Omental fat pad (tissue), 3 donors: ENCODE measurements at regions not wholly inside any gene's neighbourhood (a gene's known extent, or its start where the extent isn't known, plus 50 kb on each side); places are given as distances from the start of the nearest gene placed in this dataset.

Experiments
- ATAC-seq: fragments of 150-250 bp; one replicate; pipeline ENCODE4 v1.9.1; 2016; ENCODE audit warnings: mild to moderate bottlenecking, moderate library complexity; ENCODE audit not compliant: low FRiP score
- DNase-seq: peaks from one replicate; pipeline ENCODE4 v3.0.0-alpha.2; 2019; ENCODE audit warnings: low spot score
- TF ChIP-seq, protein P1 (sequence below), 3 donors: fragments of 450-650 bp; IDR thresholded peaks; one replicate each; pipeline ENCODE4 v1.5.1; 2016 to 2017; ENCODE audit warnings: antibody characterized with exemption in 3 of 3, mild to moderate bottlenecking in 3 of 3, moderate library complexity in 2 of 3

DNA sequence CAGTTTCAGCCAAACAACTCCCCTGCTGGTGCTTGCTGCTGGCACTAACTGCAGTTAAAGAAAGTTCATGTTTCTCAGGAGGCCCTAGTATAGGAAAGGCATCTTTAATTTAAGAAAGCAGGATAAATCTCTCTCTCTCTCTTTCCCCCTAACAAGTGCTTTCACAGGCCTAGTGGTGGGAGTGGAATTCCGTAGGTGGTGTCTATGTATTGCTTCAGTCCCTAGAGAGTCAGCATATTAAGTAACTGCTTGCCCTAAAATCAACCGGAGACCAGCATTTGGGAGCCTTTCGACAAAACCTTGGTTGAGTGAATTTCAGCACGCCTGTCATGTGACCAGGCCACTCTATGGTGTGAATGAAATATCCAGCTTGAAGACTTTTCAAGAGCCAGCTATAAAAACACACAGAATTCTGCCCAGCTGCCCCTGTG, 169.2 kb upstream of the TGFBR2 start:
- TF ChIP-seq, protein P1, sequence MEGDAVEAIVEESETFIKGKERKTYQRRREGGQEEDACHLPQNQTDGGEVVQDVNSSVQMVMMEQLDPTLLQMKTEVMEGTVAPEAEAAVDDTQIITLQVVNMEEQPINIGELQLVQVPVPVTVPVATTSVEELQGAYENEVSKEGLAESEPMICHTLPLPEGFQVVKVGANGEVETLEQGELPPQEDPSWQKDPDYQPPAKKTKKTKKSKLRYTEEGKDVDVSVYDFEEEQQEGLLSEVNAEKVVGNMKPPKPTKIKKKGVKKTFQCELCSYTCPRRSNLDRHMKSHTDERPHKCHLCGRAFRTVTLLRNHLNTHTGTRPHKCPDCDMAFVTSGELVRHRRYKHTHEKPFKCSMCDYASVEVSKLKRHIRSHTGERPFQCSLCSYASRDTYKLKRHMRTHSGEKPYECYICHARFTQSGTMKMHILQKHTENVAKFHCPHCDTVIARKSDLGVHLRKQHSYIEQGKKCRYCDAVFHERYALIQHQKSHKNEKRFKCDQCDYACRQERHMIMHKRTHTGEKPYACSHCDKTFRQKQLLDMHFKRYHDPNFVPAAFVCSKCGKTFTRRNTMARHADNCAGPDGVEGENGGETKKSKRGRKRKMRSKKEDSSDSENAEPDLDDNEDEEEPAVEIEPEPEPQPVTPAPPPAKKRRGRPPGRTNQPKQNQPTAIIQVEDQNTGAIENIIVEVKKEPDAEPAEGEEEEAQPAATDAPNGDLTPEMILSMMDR (IDR thresholded peaks at IDR 0.05): no peak
- ATAC-seq (peak; percentile 88), DNase-seq (peak; percentile 22)

DNA sequence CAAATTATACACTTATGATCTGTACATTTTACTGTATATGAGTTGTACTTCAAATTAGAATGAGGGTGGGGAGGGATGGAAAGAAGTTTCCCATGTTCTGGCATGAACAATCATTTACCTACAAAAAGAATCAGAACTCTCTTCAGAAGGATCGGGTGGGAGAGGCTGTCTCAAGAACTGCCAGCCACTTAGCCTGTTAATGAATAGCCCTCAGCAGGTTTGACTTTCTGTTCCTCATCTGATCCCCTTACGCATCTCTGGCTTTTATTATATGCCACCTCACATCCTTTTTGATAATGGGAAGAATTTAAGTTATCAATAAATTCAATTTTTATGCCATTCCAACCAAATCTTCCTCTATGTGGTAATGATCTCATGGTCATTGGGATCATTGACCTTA, 168.3 kb upstream of the TGFBR2 start:
- TF ChIP-seq, protein P1 (IDR thresholded peaks at IDR 0.05): no peak
- DNase-seq (no peak), ATAC-seq (no peak)

GRCh38 chr3:30439451-30440053, 166.8 kb upstream of the TGFBR2 start:
- DNase-seq (no peak), ATAC-seq (no peak)
- TF ChIP-seq, protein P1 (IDR thresholded peaks at IDR 0.05): no peak

GRCh38 chr3:30440147-30440604, 166.2 kb upstream of the TGFBR2 start:
- TF ChIP-seq, protein P1 (IDR thresholded peaks at IDR 0.05): no peak
- no peak for DNase-seq
- ATAC-seq: no peak

- TF ChIP-seq, protein P1 (IDR thresholded peaks at IDR 0.05): no peak
- DNase-seq: no peak
Measured at GRCh38 chr3:30440880-30441279, 165.5 kb upstream of the TGFBR2 start.

DNA sequence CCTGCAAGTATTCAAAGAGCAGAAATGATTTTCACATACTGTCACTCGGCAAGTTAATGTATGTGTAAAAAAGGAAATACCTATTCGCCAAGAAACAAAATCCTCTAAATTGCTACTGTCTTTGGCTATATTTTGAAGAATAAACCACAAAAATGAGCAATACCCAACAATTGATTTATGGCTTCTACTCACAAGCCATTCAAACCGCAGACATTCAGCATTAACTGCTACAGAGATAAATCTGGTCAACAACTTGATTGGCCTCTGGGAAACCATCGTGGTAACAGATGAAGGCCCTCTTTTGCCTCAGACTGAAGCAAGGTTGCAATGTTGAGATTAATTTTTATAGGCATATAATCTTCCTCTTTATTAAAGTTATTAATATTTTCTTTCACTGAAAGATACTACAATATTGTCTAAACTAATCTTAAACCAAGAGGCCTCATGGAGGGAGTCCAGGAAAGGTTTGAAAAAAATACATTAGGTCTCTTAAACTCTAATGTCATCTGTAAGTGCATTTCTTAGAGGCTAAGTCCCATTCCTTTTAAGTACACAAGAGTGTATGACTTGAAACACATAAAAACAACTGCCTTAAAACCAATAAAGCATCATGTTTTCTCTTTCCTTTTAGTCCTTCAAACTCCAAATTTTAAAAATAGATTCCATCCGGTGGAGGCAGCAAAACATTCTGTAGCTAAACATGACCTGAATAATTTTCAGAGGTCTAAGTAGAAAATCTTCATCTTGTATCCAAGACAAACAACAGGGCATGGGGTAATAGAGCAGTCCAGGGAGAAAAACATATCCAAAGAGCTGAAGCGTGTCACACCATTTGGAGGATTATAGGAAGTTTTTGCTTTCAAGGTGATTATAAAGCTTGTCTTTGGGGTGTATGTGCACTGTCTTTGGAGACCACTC, 162.4 kb upstream of the TGFBR2 start:
- DNase-seq (no peak), ATAC-seq (no peak)
- TF ChIP-seq, protein P1 (IDR thresholded peaks at IDR 0.05): no peak

More at GRCh38 chr3:30440880-30441279, 165.5 kb upstream of the TGFBR2 start:
- ATAC-seq: no peak
